IMR-90 (cell line): ENCODE measurements at regions not wholly inside any gene's neighbourhood (a gene's known extent, or its start where the extent isn't known, plus 50 kb on each side); places are given as distances from the start of the nearest gene placed in this dataset.

Experiments
- ATAC-seq: fragments of 200-7000 bp; cut with Tn5 transposase; 2 replicates; pipeline ENCODE4 v1.9.1; 2020; ENCODE audit warnings: low read depth, mild to moderate bottlenecking, moderate library complexity
- BruUV-seq: library from RNA; stranded (reverse); fragments of 400-500 nt; replicated peaks from 2 replicates; lab custom pipeline; 2021; lab: Mats Ljungman, UMichigan
- CTCF ChIA-PET: fragments of 300-600 bp; formaldehyde crosslinking; extraction: SDS; loops from one replicate; lab custom pipeline; 2021; ENCODE audit warnings: antibody characterized with exemption; lab: Yijun Ruan, JAX
- POLR2A ChIA-PET: fragments of 300-600 bp; sonication (Branson Sonifier 250); formaldehyde crosslinking; loops from one replicate; lab custom pipeline; 2022; ENCODE audit warnings: antibody characterized with exemption; ENCODE audit not compliant: unreplicated experiment; lab: Charles Lee
- DNase-seq: peaks from one replicate; pipeline ENCODE4 v3.0.0; 2013
- H2AFZ ChIP-seq: replicated peaks from 2 replicates; pipeline ENCODE3; 2013; ENCODE audit warnings: low read length, mild to moderate bottlenecking; ENCODE audit not compliant: poor library complexity
- H2AK5ac ChIP-seq: 2 replicates; pipeline ENCODE4 v1.6.1; 2013; ENCODE audit warnings: low read depth, low read length, inconsistent platforms
- H2AK9ac ChIP-seq: replicated peaks from 2 replicates; pipeline ENCODE3; 2013; ENCODE audit warnings: mild to moderate bottlenecking, low read depth, low read length, moderate library complexity; ENCODE audit not compliant: poor library complexity
- H2BK120ac ChIP-seq: 2 replicates; pipeline ENCODE4 v1.6.1; 2013; ENCODE audit warnings: low read depth, low read length, inconsistent platforms
- H2BK15ac ChIP-seq: 3 replicates; pipeline ENCODE4 v1.6.1; 2013; ENCODE audit warnings: low read depth, low read length, inconsistent platforms
- H2BK20ac ChIP-seq: 2 replicates; pipeline ENCODE4 v1.6.1; 2013; ENCODE audit warnings: low read depth, mild to moderate bottlenecking, inconsistent platforms, low read length, moderate library complexity
- H2BK5ac ChIP-seq: 2 replicates; pipeline ENCODE4 v1.6.1; 2013; ENCODE audit warnings: mild to moderate bottlenecking, low read depth, low read length, inconsistent platforms; ENCODE audit not compliant: poor library complexity, severe bottlenecking
- H3K14ac ChIP-seq: replicated peaks from 2 replicates; pipeline ENCODE4 v1.6.1; 2013; ENCODE audit warnings: low read depth, low read length, inconsistent platforms
- H3K18ac ChIP-seq: 2 replicates; pipeline ENCODE4 v1.6.1; 2013; ENCODE audit warnings: low read depth, low read length, control low read depth
- H3K23ac ChIP-seq: 2 replicates; pipeline ENCODE4 v1.6.1; 2013; ENCODE audit warnings: low read depth, low read length, inconsistent platforms
- H3K27ac ChIP-seq: 2 replicates; pipeline ENCODE4 v1.5.1; 2013; ENCODE audit warnings: mild to moderate bottlenecking, control low read depth, low read length; ENCODE audit not compliant: insufficient read depth
- H3K27me3 ChIP-seq: 2 replicates; pipeline ENCODE4 v1.6.1; 2013; ENCODE audit warnings: low read length; ENCODE audit not compliant: control insufficient read depth, insufficient read depth
- H3K36me3 ChIP-seq: 2 replicates; pipeline ENCODE4 v1.6.1; 2013; ENCODE audit warnings: low read length, mixed read lengths; ENCODE audit not compliant: control insufficient read depth, insufficient read depth
- H3K4ac ChIP-seq: 2 replicates; pipeline ENCODE4 v1.6.1; 2013; ENCODE audit warnings: low read depth, low read length, inconsistent platforms
- H3K4me1 ChIP-seq: 2 replicates; pipeline ENCODE4 v1.6.1; 2013; ENCODE audit warnings: low read length, mixed read lengths; ENCODE audit not compliant: control insufficient read depth, insufficient read depth
- H3K4me2 ChIP-seq: 2 replicates; pipeline ENCODE4 v1.6.1; 2013; ENCODE audit warnings: low read depth, mild to moderate bottlenecking, control low read depth, low read length, moderate library complexity
- H3K4me3 ChIP-seq: 2 replicates; pipeline ENCODE4 v1.5.1; 2013; ENCODE audit warnings: low read depth, mild to moderate bottlenecking, control low read depth, low read length, moderate library complexity; ENCODE audit not compliant: insufficient read depth
- H3K56ac ChIP-seq: 2 replicates; pipeline ENCODE4 v1.6.1; 2013; ENCODE audit warnings: low read length, inconsistent platforms; ENCODE audit not compliant: insufficient read depth; ENCODE audit errors: extremely low read depth
- H3K79me1 ChIP-seq, 2 experiments: 2 replicates each; pipeline ENCODE4 v1.6.1; 2013; ENCODE audit warnings: low read length in 2 of 2, inconsistent platforms in 1 of 2, low read depth in 1 of 2
- H3K9ac ChIP-seq: 2 replicates; pipeline ENCODE4 v1.6.1; 2013; ENCODE audit warnings: low read depth, low read length, control low read depth
- H3K9me1 ChIP-seq: 2 replicates; pipeline ENCODE4 v1.6.1; 2013; ENCODE audit warnings: low read length, inconsistent platforms; ENCODE audit not compliant: insufficient read depth
- H3K9me3 ChIP-seq: 2 replicates; pipeline ENCODE4 v1.6.1; 2013; ENCODE audit warnings: low read length; ENCODE audit not compliant: control insufficient read depth, insufficient read depth
- H4K20me1 ChIP-seq: 2 replicates; pipeline ENCODE4 v1.6.1; 2013; ENCODE audit warnings: low read length, inconsistent platforms; ENCODE audit not compliant: insufficient read depth
- H4K5ac ChIP-seq: 2 replicates; pipeline ENCODE4 v1.6.1; 2013; ENCODE audit warnings: mild to moderate bottlenecking, low read depth, low read length, control low read depth
- H4K8ac ChIP-seq, 2 experiments: 2 replicates each; pipeline ENCODE4 v1.6.1; 2013; ENCODE audit warnings: low read depth in 2 of 2, low read length in 2 of 2, control low read depth in 1 of 2, inconsistent platforms in 1 of 2
- H4K91ac ChIP-seq: 2 replicates; pipeline ENCODE4 v1.6.1; 2013; ENCODE audit warnings: low read depth, low read length, inconsistent platforms; ENCODE audit not compliant: insufficient read depth
- BHLHE40 ChIP-seq: fragments of 150-350 bp; IDR thresholded peaks from 2 replicates; pipeline ENCODE4 v1.6.1; 2016; ENCODE audit warnings: mild to moderate bottlenecking, low read depth, low read length
- MAFK ChIP-seq: IDR thresholded peaks from 2 replicates; pipeline ENCODE4 v1.6.1; 2012; ENCODE audit warnings: low read depth, low read length, improper control_type of control experiment
- WGBS, 2 experiments: methylation state at CpG; one replicate each; pipeline versions ENCODE4 v1.1.5 to v1.1.7; 2013; ENCODE audit warnings: missing lambda C conversion rate in 2 of 2; ENCODE audit not compliant: insufficient read length in 1 of 2; ENCODE audit errors: extremely low coverage in 2 of 2; 5-methylcytosine and 5-hydroxymethylcytosine counted together
- dilution Hi-C: fragments of 300-500 bp; cut with HindIII; formaldehyde crosslinking; loops from one replicate; pipeline ENCODE4 v1.14.3; 2018; ENCODE audit warnings: low sequenced_read_pairs; ENCODE audit not compliant: unreplicated experiment
- in situ Hi-C: fragments of 300-500 bp; cut with MboI; formaldehyde crosslinking; loops from 3 replicates; pipeline ENCODE4 v1.14.3; 2019; ENCODE audit warnings: low sequenced_read_pairs, inconsistent platforms, mixed read lengths
- intact Hi-C: fragments of 100-400 bp; cut with micrococcal nuclease; formaldehyde crosslinking; loops from 2 replicates; pipeline ENCODE4 v1.10.0; 2022

DNA sequence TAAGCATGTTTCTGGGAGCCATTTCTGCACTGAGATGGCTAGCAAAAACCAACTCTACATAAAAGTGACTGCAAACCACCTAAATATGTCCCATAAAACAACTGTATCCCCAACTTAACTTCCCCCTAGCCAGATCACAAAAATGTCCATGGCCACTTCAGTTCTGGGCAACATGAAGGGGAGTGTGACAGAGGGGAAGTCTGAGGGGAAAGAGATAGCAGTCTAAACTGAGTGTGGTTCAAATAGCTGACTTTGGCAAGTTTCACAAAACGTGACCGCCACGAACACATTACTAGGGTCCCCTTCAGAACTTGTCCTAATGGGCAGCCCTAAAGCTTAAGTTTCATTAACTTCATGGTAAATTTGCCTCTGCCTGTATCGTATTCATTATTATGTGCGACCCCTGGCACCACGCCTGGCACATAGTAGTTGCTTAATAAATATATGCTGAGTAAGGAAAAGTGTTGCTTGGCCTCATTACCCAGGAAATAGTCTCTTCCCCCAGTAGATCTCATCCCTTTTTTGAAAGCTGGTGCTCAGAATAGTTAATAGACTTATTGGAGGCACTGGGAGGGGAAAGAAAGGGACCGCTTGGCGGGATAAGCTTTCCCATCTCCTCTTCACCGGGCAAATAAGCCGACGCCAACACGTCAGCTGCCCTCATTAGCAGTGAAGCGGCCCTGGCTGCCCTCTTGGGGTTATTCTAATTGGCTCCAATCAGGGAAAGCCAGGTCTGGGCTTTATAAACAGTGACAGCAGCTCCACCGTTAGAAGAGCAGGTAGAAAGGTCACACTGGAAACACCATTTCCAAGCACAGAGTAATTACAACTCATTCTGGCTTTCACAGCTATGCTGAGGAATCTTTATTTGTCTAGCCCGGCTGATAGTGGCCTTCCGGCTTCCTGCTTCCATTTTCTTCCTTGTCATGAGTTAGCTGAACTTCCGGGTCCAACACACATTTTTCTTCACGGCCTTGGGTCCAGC lies 122.1 kb downstream of the LRIG2 start:
- CTCF ChIA-PET, result no interaction called here
- no peak overlapping the region for H2BK15ac ChIP-seq
- BruUV-seq, result no TSS peak

More for the DNA sequence above, 122.1 kb downstream of the LRIG2 start:
- H3K9me3 ChIP-seq, result no peaks in the 10 kb centered on the region
- no peak overlapping the region for H4K5ac ChIP-seq
- H3K36me3 ChIP-seq, result no peaks in the 10 kb centered on the region
- no peak overlapping the region for H3K9ac ChIP-seq
- no peak overlapping the region for H3K4ac ChIP-seq
- no peak overlapping the region for H3K14ac ChIP-seq
- H3K9me1 ChIP-seq, result no peaks in the 10 kb centered on the region
- dilution Hi-C loops (no loop called here), intact Hi-C loops (no loop called here), in situ Hi-C loops (no loop called here)
- no peak overlapping the region for H2AFZ ChIP-seq
- no peak overlapping the region for H3K23ac ChIP-seq
- H4K8ac ChIP-seq, result no peak overlapping the region
- H2AK9ac ChIP-seq, result no peak overlapping the region
- H2BK20ac ChIP-seq, result no peak overlapping the region
- H4K91ac ChIP-seq, result no peak overlapping the region
- no peak overlapping the region for H3K56ac ChIP-seq
- no peaks in the 10 kb centered on the region for H3K4me1 ChIP-seq
- POLR2A ChIA-PET, result no interaction called here
- DNase-seq, result no peak
- H3K27me3 ChIP-seq, result peaks cover 8% of the 10 kb centered on the region
- TF ChIP-seq MAFK (peak; percentile 76), BHLHE40 (no peak)
- no peak for ATAC-seq
- H3K4me3 ChIP-seq, result no peak overlapping the region
- H2BK120ac ChIP-seq, result no peak overlapping the region
- H2BK5ac ChIP-seq, result no peak overlapping the region
- H3K79me1 ChIP-seq, result no peaks in the 10 kb centered on the region
- WGBS, 2 experiments, result 60% methylated on average over 3 of the region's 18 CpGs; no CpG with 5 or more reads in 1 of the 2 experiments
- no peaks in the 10 kb centered on the region for H4K20me1 ChIP-seq
- H3K18ac ChIP-seq, result no peak overlapping the region
- no peak overlapping the region for H3K4me2 ChIP-seq
- H2AK5ac ChIP-seq, result no peak overlapping the region
- no peak overlapping the region for H3K27ac ChIP-seq
